K562 (cell line): ENCODE measurements at regions not wholly inside any gene's neighbourhood (a gene's known extent, or its start where the extent isn't known, plus 50 kb on each side); places are given as distances from the start of the nearest gene placed in this dataset.

ENCODE experiments used
- ATAC-seq: fragments of 200-7000 bp; cut with Tn5 transposase; 3 replicates; pipeline ENCODE4 v1.9.1; 2020; ENCODE audit warnings: moderate library complexity
- BruUV-seq: library from RNA; stranded (reverse); fragments of 400-500 nt; replicated peaks from 2 replicates; lab custom pipeline; 2021; lab: Mats Ljungman, UMichigan
- CTCF ChIA-PET: fragments of 300-600 bp; formaldehyde crosslinking; extraction: SDS; loops from one replicate; lab custom pipeline; 2021; ENCODE audit warnings: low intra/inter-chr PET ratio; lab: Yijun Ruan, JAX
- POLR2A ChIA-PET: fragments of 300-600, 350-650 bp; sonication (Branson Sonifier 250); formaldehyde crosslinking; extraction: SDS; loops from one replicate; lab custom pipeline; 2021; ENCODE audit warnings: antibody characterized with exemption, inconsistent platforms; lab: Yijun Ruan, JAX
- DNase-seq, 4 experiments: peaks; one replicate each; pipeline versions ENCODE4 v3.0.0 to v3.0.0-alpha.2; 2011 to 2018; ENCODE audit warnings: low spot score in 3 of 4, mixed read lengths in 3 of 4; ENCODE audit errors: extremely low read depth in 1 of 4
- FAIRE-seq: peaks from 2 replicates; lab custom pipeline; 2011; peaks lifted over from hg19 to GRCh38; lab: Jason Lieb, UNC
- H2AFZ ChIP-seq: 2 replicates; pipeline ENCODE4 v1.6.0; 2011; ENCODE audit warnings: low read depth, low read length, control low read depth, inconsistent platforms
- H3K27ac ChIP-seq: fragments of 200-600 bp; 3 replicates; pipeline ENCODE4 v1.8.0; 2011; ENCODE audit warnings: low read depth, mild to moderate bottlenecking, control low read depth, inconsistent platforms, low read length, moderate library complexity, mixed read lengths; ENCODE audit errors: extremely low read depth
- H3K27me3 ChIP-seq, 2 experiments: fragments of 300-600 bp in 1 of 2; 2 replicates in 1 of 2; 3 replicates in 1 of 2; pipeline versions ENCODE4 v1.6.0 to v1.8.0; 2011; ENCODE audit warnings: inconsistent platforms in 2 of 2, low read length in 2 of 2, mild to moderate bottlenecking in 1 of 2, mixed read lengths in 1 of 2, moderate library complexity in 1 of 2; ENCODE audit not compliant: control insufficient read depth in 2 of 2, insufficient read depth in 2 of 2
- H3K36me3 ChIP-seq: fragments of 300-600 bp; 3 replicates; pipeline ENCODE4 v1.8.0; 2011; ENCODE audit warnings: mild to moderate bottlenecking, low read length, inconsistent platforms; ENCODE audit not compliant: control insufficient read depth, insufficient read depth
- H3K4me1 ChIP-seq, 2 experiments: fragments of 200-600 bp in 1 of 2; replicated peaks in 1 of 2; 2 replicates in 1 of 2; 3 replicates in 1 of 2; pipeline versions ENCODE4 v1.5.1 to v1.8.0; 2011; ENCODE audit warnings: inconsistent platforms in 2 of 2, low read length in 2 of 2, mild to moderate bottlenecking in 1 of 2, mixed read lengths in 1 of 2, moderate library complexity in 1 of 2; ENCODE audit not compliant: control insufficient read depth in 2 of 2, insufficient read depth in 2 of 2
- H3K4me2 ChIP-seq: 2 replicates; pipeline ENCODE4 v1.6.1; 2011; ENCODE audit warnings: low read length, control low read depth, inconsistent platforms, mixed read lengths; ENCODE audit not compliant: insufficient read depth
- H3K4me3 ChIP-seq: fragments of 200-600 bp; sonication (generic), shearing (Covaris generic); 2 replicates; pipeline ENCODE4 v1.5.1; 2016; ENCODE audit warnings: control low read depth, inconsistent platforms
- H3K79me2 ChIP-seq: fragments of 200-600 bp; 3 replicates; pipeline ENCODE4 v1.8.0; 2011; ENCODE audit warnings: low read length, inconsistent platforms; ENCODE audit not compliant: control insufficient read depth, insufficient read depth
- H3K9ac ChIP-seq, 2 experiments: 2 replicates each; pipeline versions ENCODE4 v1.6.0 to v1.6.1; 2011; ENCODE audit warnings: low read depth in 2 of 2, low read length in 2 of 2, control low read depth in 1 of 2, inconsistent platforms in 1 of 2, mild to moderate bottlenecking in 1 of 2, mixed read lengths in 1 of 2; ENCODE audit not compliant: insufficient read depth in 1 of 2
- H3K9me1 ChIP-seq: one replicate; pipeline ENCODE4 v1.6.0; 2011; ENCODE audit warnings: inconsistent platforms, mild to moderate bottlenecking, low read length, moderate library complexity; ENCODE audit not compliant: control insufficient read depth, insufficient read depth
- H3K9me3 ChIP-seq: replicated peaks from 2 replicates; pipeline ENCODE4 v1.5.1; 2011; ENCODE audit warnings: low read depth, low read length, inconsistent platforms; ENCODE audit not compliant: control insufficient read depth, insufficient read depth
- H4K20me1 ChIP-seq: replicated peaks from 2 replicates; pipeline ENCODE4 v1.6.1; 2011; ENCODE audit warnings: low read length, inconsistent platforms, mixed read lengths; ENCODE audit not compliant: control insufficient read depth, insufficient read depth
- CCNT2 ChIP-seq: IDR thresholded peaks from 2 replicates; pipeline ENCODE4 v1.6.1; 2011; ENCODE audit warnings: borderline replicate concordance, low read depth, mild to moderate bottlenecking, moderate library complexity, mixed read lengths, low read length; ENCODE audit not compliant: insufficient read length; ENCODE audit errors: extremely low read depth
- CGGBP1 ChIP-seq: fragments of 250-450 bp; sonication (Bioruptor Pico); IDR thresholded peaks from 2 replicates; pipeline ENCODE4 v1.9.0; 2021; ENCODE audit warnings: mild to moderate bottlenecking
- CSDE1 ChIP-seq, 2 experiments: fragments of 450-650 bp; IDR thresholded peaks; 2 replicates each; pipeline ENCODE4 v1.6.1; 2016; ENCODE audit warnings: mild to moderate bottlenecking in 1 of 2
- ETV6 ChIP-seq, 3 experiments: fragments of 150-350 bp in 1 of 3; sonication (generic) in 1 of 3; formaldehyde crosslinking in 1 of 3; IDR thresholded peaks; 2 replicates each; pipeline versions ENCODE4 v1.6.1 to v1.8.0; 2014 to 2022; ENCODE audit warnings: borderline replicate concordance in 2 of 3, low read depth in 2 of 3, antibody characterized with exemption in 1 of 3, low read length in 1 of 3, mild to moderate bottlenecking in 1 of 3, missing genetic modification reagents in 1 of 3
- GTF3C2 ChIP-seq: IDR thresholded peaks from 3 replicates; pipeline ENCODE4 v1.6.1; 2011; ENCODE audit warnings: borderline replicate concordance, mild to moderate bottlenecking, moderate library complexity; ENCODE audit not compliant: insufficient read length; ENCODE audit errors: extremely low read depth
- HEY1 ChIP-seq: fragments of 250-450 bp; sonication (Bioruptor Pico); IDR thresholded peaks from 2 replicates; pipeline ENCODE4 v1.5.0; 2020; ENCODE audit warnings: mild to moderate bottlenecking, moderate library complexity, borderline replicate concordance
- MEF2D ChIP-seq: conservative IDR thresholded peaks from 2 replicates; pipeline ENCODE4 v1.6.1; 2016; ENCODE audit warnings: low read depth, missing genetic modification characterization, missing compliant biosample characterization
- NR4A1 ChIP-seq, 2 experiments: fragments of 250-450 bp in 1 of 2; fragments of 450-650 bp in 1 of 2; sonication (Bioruptor Pico) in 1 of 2; IDR thresholded peaks; 2 replicates each; pipeline versions ENCODE4 v1.4.0 to v1.6.1; 2016 to 2020; ENCODE audit warnings: mild to moderate bottlenecking in 2 of 2, missing compliant biosample characterization in 1 of 2, missing genetic modification characterization in 1 of 2, moderate library complexity in 1 of 2
- PRMT5 ChIP-seq: sonication (generic); formaldehyde crosslinking; IDR thresholded peaks from 2 replicates; pipeline ENCODE4 v1.5.0; 2020; ENCODE audit warnings: missing genetic modification reagents
- PRPF4 ChIP-seq: fragments of 200-400 bp; formaldehyde crosslinking; IDR thresholded peaks from one replicate; pipeline ENCODE4 v1.6.1; 2017; ENCODE audit warnings: low read length, low read depth, mild to moderate bottlenecking; ENCODE audit not compliant: insufficient read depth, poor library complexity, severe bottlenecking
- SMAD1 ChIP-seq: fragments of 150-350 bp; IDR thresholded peaks from 2 replicates; pipeline ENCODE4 v1.6.1; 2014; ENCODE audit warnings: low read length, low read depth; ENCODE audit not compliant: partially characterized antibody
- SPI1 ChIP-seq: IDR thresholded peaks from 2 replicates; pipeline ENCODE4 v1.6.1; 2011; ENCODE audit warnings: low read depth, low read length, control low read depth, borderline replicate concordance
- TCF3 ChIP-seq: sonication (generic); formaldehyde crosslinking; IDR thresholded peaks from 2 replicates; pipeline ENCODE4 v1.4.0; 2020; ENCODE audit warnings: mild to moderate bottlenecking, missing genetic modification reagents
- ZFP30 ChIP-seq: fragments of 250-450 bp; sonication (Bioruptor Pico); IDR thresholded peaks from 2 replicates; pipeline ENCODE4 v1.8.0; 2022; ENCODE audit warnings: moderate library complexity, mild to moderate bottlenecking, inconsistent platforms, borderline replicate concordance
- ZNF239 ChIP-seq: fragments of 250-450 bp; sonication (Bioruptor Pico); IDR thresholded peaks from 2 replicates; pipeline ENCODE4 v1.4.0; 2020; ENCODE audit warnings: mild to moderate bottlenecking
- WGBS: fragments of 100-300 bp; shearing (Covaris generic); methylation state at CpG from one replicate; pipeline ENCODE4 v1.1.6; 2016; ENCODE audit warnings: low coverage, mixed read lengths; ENCODE audit not compliant: insufficient coverage; ENCODE audit errors: missing lambda C conversion rate; 5-methylcytosine and 5-hydroxymethylcytosine counted together
- in situ Hi-C: fragments of 300-500 bp; cut with MboI; formaldehyde crosslinking; loops from 4 replicates; pipeline ENCODE4 v1.15.0; 2018; ENCODE audit warnings: inconsistent platforms, mixed read lengths
- intact Hi-C: fragments of 100-400 bp; cut with micrococcal nuclease; formaldehyde crosslinking; loops from 2 replicates; pipeline ENCODE4 v1.14.2; 2022
- TF ChIP-seq, protein P1 (sequence below): fragments of 250-450 bp; sonication (Bioruptor Pico); IDR thresholded peaks from 2 replicates; pipeline ENCODE4 v1.8.0; 2022; ENCODE audit warnings: inconsistent platforms

DNA sequence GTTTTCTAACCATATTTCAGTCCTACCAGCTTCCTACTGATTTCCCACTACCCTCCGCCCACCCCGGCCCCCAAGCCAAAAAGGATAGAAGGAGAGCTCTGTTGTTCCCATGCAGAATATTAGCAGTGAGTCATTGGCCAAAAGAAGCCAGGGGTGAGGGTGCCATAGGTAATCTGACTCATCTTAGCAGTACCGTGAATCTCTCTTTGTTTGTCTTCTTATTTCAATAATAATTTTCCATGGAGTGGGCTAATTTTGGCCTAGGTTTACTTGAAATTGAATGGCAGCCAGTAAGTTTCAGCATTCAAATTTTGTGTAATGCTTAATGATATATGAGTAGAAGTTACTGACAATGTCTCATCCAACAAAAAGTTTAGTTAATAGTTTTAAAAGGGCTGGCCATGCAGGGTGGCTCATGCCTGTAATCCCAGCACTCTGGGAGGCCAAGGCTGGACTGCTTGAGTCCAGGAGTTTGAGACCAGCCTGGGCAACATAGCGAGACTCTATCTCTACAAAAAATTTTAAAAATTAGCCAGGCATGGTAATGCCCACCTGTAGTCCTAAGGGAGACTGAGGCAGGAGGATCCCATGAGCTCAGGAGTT lies 74.2 kb downstream of the C9orf152 start:
- Histone ChIP-seq H3K27ac (no peak overlapping the region), H3K27me3 (peaks cover 0 to 26% of the 10 kb centered on the region in 2 experiments; a peak in 4 of 5 replicates), H3K4me3 (no peak overlapping the region), H3K9me1 (no peaks in the 10 kb centered on the region), H4K20me1 (no peaks in the 10 kb centered on the region), H3K9ac (no peak overlapping the region), H3K4me1 (no peaks in the 10 kb centered on the region), H3K9me3 (no peaks in the 10 kb centered on the region), H3K36me3 (no peaks in the 10 kb centered on the region), H2AFZ (no peak overlapping the region), H3K79me2 (no peaks in the 10 kb centered on the region), H3K4me2 (no peak overlapping the region)
- ATAC-seq (no peak), DNase-seq (no peak), FAIRE-seq (no peak)
- POLR2A ChIA-PET, result no interaction called here
- BruUV-seq, result no TSS peak
- 0% methylated on average over 4 of the region's 4 CpGs for WGBS
- intact Hi-C loops (no loop called here), in situ Hi-C loops (no loop called here)
- CTCF ChIA-PET, result no interaction called here
- TF ChIP-seq SPI1, result no peak
- TF ChIP-seq CGGBP1, result no peak
- no peak for TF ChIP-seq MEF2D
- no peak for TF ChIP-seq CCNT2
- TF ChIP-seq ETV6 (IDR thresholded peaks at IDR 0.05; ENCODE audit: borderline replicate concordance in 1 of 2, low read depth in 2 of 2, low read length in 1 of 2), result no peak
- TF ChIP-seq ETV6 (CRISPR knock-in tag; IDR thresholded peaks at IDR 0.05; ENCODE audit: borderline replicate concordance), result no peak
- no peak for TF ChIP-seq PRMT5
- TF ChIP-seq, protein P1, sequence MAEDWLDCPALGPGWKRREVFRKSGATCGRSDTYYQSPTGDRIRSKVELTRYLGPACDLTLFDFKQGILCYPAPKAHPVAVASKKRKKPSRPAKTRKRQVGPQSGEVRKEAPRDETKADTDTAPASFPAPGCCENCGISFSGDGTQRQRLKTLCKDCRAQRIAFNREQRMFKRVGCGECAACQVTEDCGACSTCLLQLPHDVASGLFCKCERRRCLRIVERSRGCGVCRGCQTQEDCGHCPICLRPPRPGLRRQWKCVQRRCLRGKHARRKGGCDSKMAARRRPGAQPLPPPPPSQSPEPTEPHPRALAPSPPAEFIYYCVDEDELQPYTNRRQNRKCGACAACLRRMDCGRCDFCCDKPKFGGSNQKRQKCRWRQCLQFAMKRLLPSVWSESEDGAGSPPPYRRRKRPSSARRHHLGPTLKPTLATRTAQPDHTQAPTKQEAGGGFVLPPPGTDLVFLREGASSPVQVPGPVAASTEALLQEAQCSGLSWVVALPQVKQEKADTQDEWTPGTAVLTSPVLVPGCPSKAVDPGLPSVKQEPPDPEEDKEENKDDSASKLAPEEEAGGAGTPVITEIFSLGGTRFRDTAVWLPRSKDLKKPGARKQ, result no peak
- TF ChIP-seq ZNF239 (CRISPR knock-in tag), result no peak
- TF ChIP-seq NR4A1 (CRISPR knock-in tag; IDR thresholded peaks at IDR 0.05), result no peak
- TF ChIP-seq NR4A1 (tag; IDR thresholded peaks at IDR 0.05), result no peak
- TF ChIP-seq PRPF4, result no peak
- no peak for TF ChIP-seq HEY1 (CRISPR knock-in tag)
- no peak for TF ChIP-seq SMAD1
- TF ChIP-seq TCF3, result no peak
- no peak for TF ChIP-seq CSDE1 (IDR thresholded peaks at IDR 0.05)
- TF ChIP-seq GTF3C2, result no peak
- TF ChIP-seq ZFP30 (CRISPR knock-in tag), result no peak
